Activated effector memory CD4-positive, alpha-beta T cell treated with anti-CD3 and anti-CD28 coated beads, Interleukin-2, amount 50 U/mL, for 16 hours (primary cell): ENCODE measurements at regions not wholly inside any gene's neighbourhood (a gene's known extent, or its start where the extent isn't known, plus 50 kb on each side); places are given as distances from the start of the nearest gene placed in this dataset.

ENCODE experiments used
- DNase-seq: peaks from one replicate; pipeline ENCODE4 v3.0.0-alpha.2; 2020

DNA sequence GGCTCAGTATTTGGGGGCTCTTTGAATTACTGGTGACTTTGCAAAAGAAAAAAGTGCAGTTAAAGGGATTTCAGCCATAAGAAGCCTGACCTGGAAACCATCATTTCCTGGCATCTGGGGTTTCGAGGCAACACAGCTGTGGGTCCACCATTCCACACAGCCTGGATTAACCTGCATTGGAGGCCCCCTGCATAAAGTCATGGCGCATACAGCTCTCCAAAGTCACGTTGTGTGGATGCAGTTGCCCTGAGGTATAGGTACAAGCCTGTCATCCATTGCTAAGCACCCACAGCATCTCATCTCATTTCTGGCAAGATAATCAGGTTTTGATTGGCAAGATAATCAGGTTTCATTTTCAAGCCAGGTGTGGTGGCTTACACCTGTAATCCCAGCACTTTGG is 54.5 kb upstream of the TAGAP start:
- no peak for DNase-seq

GRCh38 chr6:159098636-159099106 is 53.9 kb upstream of the TAGAP start:
- peak; percentile 89 for DNase-seq

- peak; percentile 85 for DNase-seq
Measured at GRCh38 chr6:159097256-159097655, 52.5 kb upstream of the TAGAP start.

DNA sequence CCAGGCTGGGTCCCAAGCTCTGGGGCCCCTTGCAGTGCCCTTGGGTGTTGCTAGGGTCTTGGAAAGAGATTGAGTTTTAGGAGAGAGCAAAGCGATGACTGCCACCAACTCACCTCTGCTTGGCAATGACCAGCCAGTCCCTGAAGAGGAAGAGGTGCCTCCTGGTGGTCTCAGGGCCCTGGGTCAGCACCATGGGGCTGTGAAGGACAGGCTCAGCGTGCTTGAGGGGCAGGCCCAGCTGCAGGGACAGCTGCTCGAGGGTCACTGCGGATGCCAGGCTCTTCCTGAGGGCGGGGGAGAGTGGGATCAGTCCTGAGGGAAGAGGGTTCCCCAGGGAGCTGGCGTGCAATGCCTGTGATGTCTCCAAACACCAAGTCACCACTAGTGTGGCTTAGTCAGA is 50.8 kb upstream of the TAGAP start:
- DNase-seq, result no peak

- peak; percentile 83 for DNase-seq
Measured at GRCh38 chr6:159094444-159095252, 49.9 kb upstream of the TAGAP start.
